GM23248 (cell line): ENCODE measurements at regions not wholly inside any gene's neighbourhood (a gene's known extent, or its start where the extent isn't known, plus 50 kb on each side); places are given as distances from the start of the nearest gene placed in this dataset.

ENCODE experiments used
- DNase-seq: peaks from one replicate; pipeline ENCODE4 v3.0.0-alpha.2; 2015
- H2AFZ ChIP-seq: fragments of 200-600 bp; sonication (generic); 2 replicates; pipeline ENCODE4 v1.6.1; 2016; ENCODE audit warnings: antibody characterized with exemption
- H3F3A ChIP-seq: fragments of 200-600 bp; sonication (generic); 2 replicates; pipeline ENCODE4 v1.6.1; 2016; ENCODE audit warnings: mild to moderate bottlenecking, antibody characterized with exemption, mixed run types; ENCODE audit not compliant: insufficient read depth
- H3K27ac ChIP-seq: fragments of 200-600 bp; sonication (generic); 2 replicates; pipeline ENCODE4 v1.5.1; 2016; ENCODE audit warnings: mild to moderate bottlenecking
- H3K27me3 ChIP-seq: fragments of 200-600 bp; sonication (generic); replicated peaks from 2 replicates; pipeline ENCODE4 v1.6.1; 2016; ENCODE audit warnings: mild to moderate bottlenecking; ENCODE audit not compliant: insufficient read depth
- H3K36me3 ChIP-seq: fragments of 200-600 bp; sonication (generic); 2 replicates; pipeline ENCODE4 v1.6.1; 2016; ENCODE audit warnings: low read depth, mild to moderate bottlenecking
- H3K4me1 ChIP-seq: fragments of 200-600 bp; sonication (generic); 2 replicates; pipeline ENCODE4 v1.6.1; 2016; ENCODE audit warnings: mild to moderate bottlenecking; ENCODE audit not compliant: insufficient read depth
- H3K4me2 ChIP-seq: fragments of 200-600 bp; sonication (generic); one replicate; pipeline ENCODE4 v1.6.1; 2016; ENCODE audit warnings: mild to moderate bottlenecking; ENCODE audit not compliant: unreplicated experiment
- H3K4me3 ChIP-seq: fragments of 200-600 bp; sonication (generic); 2 replicates; pipeline ENCODE4 v1.5.1; 2016; ENCODE audit warnings: mild to moderate bottlenecking
- H3K79me2 ChIP-seq: fragments of 200-600 bp; sonication (generic); 2 replicates; pipeline ENCODE4 v1.6.1; 2016; ENCODE audit warnings: mild to moderate bottlenecking; ENCODE audit not compliant: insufficient read depth
- H3K9ac ChIP-seq: fragments of 200-600 bp; sonication (generic); 2 replicates; pipeline ENCODE4 v1.6.1; 2016; ENCODE audit warnings: mild to moderate bottlenecking
- H3K9me2 ChIP-seq: fragments of 200-600 bp; sonication (generic); 2 replicates; pipeline ENCODE4 v1.6.1; 2016; ENCODE audit warnings: mixed run types, mild to moderate bottlenecking, moderate library complexity; ENCODE audit not compliant: insufficient read depth
- H3K9me3 ChIP-seq: fragments of 200-600 bp; sonication (generic); one replicate; pipeline ENCODE4 v1.6.1; 2017; ENCODE audit warnings: low read depth
- H4K20me1 ChIP-seq: fragments of 200-600 bp; sonication (generic); 2 replicates; pipeline ENCODE4 v1.6.0; 2016; ENCODE audit not compliant: insufficient read depth
- EZH2 ChIP-seq: fragments of 200-600 bp; sonication (generic); IDR thresholded peaks from 2 replicates; pipeline ENCODE4 v1.6.1; 2018; ENCODE audit warnings: antibody characterized with exemption, mild to moderate bottlenecking; ENCODE audit not compliant: insufficient read depth, poor library complexity, severe bottlenecking
- EZH2phosphoT487 ChIP-seq: fragments of 200-600 bp; sonication (generic); IDR thresholded peaks from 2 replicates; pipeline ENCODE4 v1.6.1; 2018; ENCODE audit warnings: antibody characterized with exemption, moderate library complexity, mild to moderate bottlenecking, low read depth; ENCODE audit not compliant: insufficient read depth
- WGBS, 2 experiments: methylation state at CpG; one replicate each; pipeline ENCODE4 v1.1.6; 2015 to 2017; ENCODE audit warnings: low lambda C conversion rate in 2 of 2, low coverage in 1 of 2; ENCODE audit errors: missing lambda C conversion rate in 2 of 2; 5-methylcytosine and 5-hydroxymethylcytosine counted together
- in situ Hi-C: fragments of 300-500 bp; cut with MboI; formaldehyde crosslinking; loops from 2 replicates; pipeline ENCODE4 v1.15.0; 2020

DNA sequence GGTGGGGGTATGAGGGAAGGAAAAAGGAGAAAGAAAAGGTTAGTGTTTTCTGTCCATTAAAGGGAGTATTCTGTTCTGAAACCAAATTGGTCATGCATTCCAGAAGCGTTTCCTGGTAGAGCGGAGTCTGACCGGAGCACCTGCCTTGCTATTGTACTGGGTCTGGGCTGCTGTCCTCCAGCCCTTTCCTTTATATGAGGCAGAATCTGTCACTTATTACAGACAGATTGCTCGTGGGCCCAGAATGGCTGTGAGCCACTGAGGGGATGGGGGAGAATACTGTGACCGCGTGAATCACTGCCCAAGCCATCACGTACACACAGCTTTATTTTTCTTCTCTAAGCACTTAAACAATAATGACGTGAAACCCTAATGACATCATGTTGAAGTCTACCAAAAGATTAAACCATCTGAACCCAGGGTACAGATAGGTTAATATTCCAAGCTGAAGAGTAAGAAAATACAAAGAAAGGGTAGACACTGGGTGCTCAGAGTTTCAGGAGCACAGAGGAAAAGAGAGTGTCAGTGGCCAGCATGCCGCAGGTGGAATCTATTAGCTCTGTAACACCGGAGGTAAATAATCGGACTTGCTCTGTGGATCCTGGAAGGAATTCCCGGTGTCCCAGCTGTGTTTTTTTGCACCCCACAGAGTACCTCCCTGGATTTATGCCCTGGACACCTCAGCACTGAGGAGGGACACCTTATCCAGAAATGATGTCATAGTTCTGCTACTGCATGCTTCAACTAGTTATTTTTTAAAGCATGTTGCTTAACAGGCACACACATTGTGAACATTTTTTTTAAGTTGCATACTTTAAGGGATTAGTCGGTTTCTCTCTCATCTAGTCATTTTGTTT lies 573.3 kb downstream of the PKHD1 start:
- Histone ChIP-seq H3K9ac (no peak overlapping the region), H3K79me2 (no peaks in the 10 kb centered on the region), H3K9me3 (no peaks in the 10 kb centered on the region), H3K4me2 (no peak overlapping the region), H3F3A (no peaks in the 10 kb centered on the region), H3K4me3 (no peak overlapping the region), H3K9me2 (no peaks in the 10 kb centered on the region), H3K36me3 (no peaks in the 10 kb centered on the region), H4K20me1 (no peaks in the 10 kb centered on the region), H3K27me3 (no peaks in the 10 kb centered on the region), H3K4me1 (no peaks in the 10 kb centered on the region), H2AFZ (no peak overlapping the region), H3K27ac (no peak overlapping the region)
- in situ Hi-C loops: no loop called here
- 26 to 34% methylated on average over 13 of the region's 13 CpGs for WGBS, 2 experiments
- TF ChIP-seq EZH2phosphoT487 (no peak), EZH2 (no peak)
- peak; percentile 9 for DNase-seq

DNA sequence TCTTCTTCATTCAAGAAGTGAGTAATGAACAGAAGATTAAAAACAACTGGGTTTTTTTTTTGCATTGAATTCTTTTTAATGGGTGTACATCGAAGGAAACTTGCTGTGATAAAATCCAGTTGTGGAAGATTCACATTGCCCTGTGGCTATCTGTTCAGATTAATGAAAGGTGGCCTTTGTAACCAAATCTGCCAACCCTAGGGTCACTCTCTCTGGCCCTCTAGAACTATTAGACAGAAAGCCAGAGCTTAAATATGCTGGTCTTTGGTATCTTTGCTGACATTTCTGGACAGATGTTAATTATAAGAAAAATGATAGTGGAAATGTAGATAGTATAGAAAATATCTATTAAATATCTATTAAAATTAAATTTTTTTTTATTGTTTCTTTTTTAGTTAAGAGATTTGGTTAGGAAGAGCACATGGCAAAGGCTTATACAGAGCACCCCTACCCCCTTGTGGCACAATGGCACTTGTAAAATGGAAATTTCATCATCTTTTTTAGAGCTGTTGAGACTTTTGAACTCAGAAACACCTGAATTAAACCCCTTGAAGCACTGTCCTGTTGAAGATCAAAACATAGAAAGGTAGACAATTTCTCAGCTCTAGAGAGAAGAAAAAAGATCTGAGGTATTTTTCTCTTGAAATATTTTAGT lies 572.5 kb downstream of the PKHD1 start:
- no peaks in the 10 kb centered on the region for H3K36me3 ChIP-seq
- TF ChIP-seq EZH2phosphoT487 (no peak), EZH2 (no peak)
- no peaks in the 10 kb centered on the region for H3K79me2 ChIP-seq
- H3K4me2 ChIP-seq: no peak overlapping the region
- in situ Hi-C loops: no loop called here
- 0 to 4% methylated on average over 1 of the region's 1 CpG for WGBS, 2 experiments
- H4K20me1 ChIP-seq: no peaks in the 10 kb centered on the region
- no peaks in the 10 kb centered on the region for H3F3A ChIP-seq
- no peak for DNase-seq
- H3K27ac ChIP-seq: no peak overlapping the region
- no peaks in the 10 kb centered on the region for H3K9me3 ChIP-seq
- no peaks in the 10 kb centered on the region for H3K27me3 ChIP-seq
- H2AFZ ChIP-seq: no peak overlapping the region
- no peaks in the 10 kb centered on the region for H3K4me1 ChIP-seq
- H3K4me3 ChIP-seq: no peak overlapping the region
- H3K9me2 ChIP-seq: no peaks in the 10 kb centered on the region
- no peak overlapping the region for H3K9ac ChIP-seq

DNA sequence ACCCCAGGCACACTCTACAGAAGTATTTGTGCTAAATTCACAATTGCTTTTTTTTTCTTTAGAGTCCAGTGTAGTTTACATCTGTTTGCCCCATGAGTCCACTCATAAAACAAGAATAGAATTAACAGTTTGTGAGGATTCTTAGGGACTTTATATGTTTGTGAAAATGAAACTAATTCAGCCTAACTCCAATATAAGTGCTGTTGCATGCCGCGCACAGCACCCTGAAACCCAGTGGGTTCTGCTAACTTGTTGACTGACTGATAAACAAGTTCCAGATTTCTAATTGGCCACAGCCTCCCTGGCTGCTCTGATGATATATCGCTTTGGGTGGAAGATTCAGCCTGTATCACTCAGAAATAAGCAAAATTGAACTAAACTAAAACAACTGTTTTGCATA lies 561.4 kb downstream of the PKHD1 start:
- Histone ChIP-seq H2AFZ (no peak overlapping the region), H3K4me3 (no peak overlapping the region), H3K9me3 (no peaks in the 10 kb centered on the region), H3K4me1 (no peaks in the 10 kb centered on the region), H3K27me3 (no peaks in the 10 kb centered on the region), H3K27ac (no peak overlapping the region), H3K9me2 (no peaks in the 10 kb centered on the region), H3F3A (no peaks in the 10 kb centered on the region), H3K36me3 (no peaks in the 10 kb centered on the region), H3K79me2 (no peaks in the 10 kb centered on the region), H3K4me2 (no peak overlapping the region), H3K9ac (no peak overlapping the region), H4K20me1 (no peaks in the 10 kb centered on the region)
- no peak for DNase-seq
- in situ Hi-C loops: no loop called here
- 54 to 65% methylated on average over 3 of the region's 3 CpGs for WGBS, 2 experiments
- TF ChIP-seq EZH2phosphoT487: no peak
- TF ChIP-seq EZH2: no peak

DNA sequence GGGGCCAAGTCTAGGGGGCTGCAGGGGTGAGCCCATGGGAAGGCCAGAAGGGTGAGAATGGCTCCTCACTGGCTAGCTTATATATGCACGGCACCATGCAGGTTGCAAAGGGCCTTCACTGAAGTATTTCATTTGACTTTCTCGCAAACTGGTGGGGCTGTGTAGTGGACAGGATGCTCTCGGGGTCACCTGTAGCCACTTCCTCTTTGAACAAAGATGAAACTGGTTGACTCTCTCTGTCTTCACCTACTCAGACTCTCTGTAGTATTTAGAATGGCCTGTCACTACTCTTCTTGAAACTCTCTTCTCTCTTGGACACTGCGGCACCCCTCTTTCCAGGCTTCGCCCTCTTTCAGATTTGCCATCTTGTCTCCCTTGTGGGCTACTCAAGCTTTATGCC lies 560.5 kb downstream of the PKHD1 start:
- no peak overlapping the region for H3K4me2 ChIP-seq
- no peaks in the 10 kb centered on the region for H4K20me1 ChIP-seq
- no peaks in the 10 kb centered on the region for H3K36me3 ChIP-seq
- no peaks in the 10 kb centered on the region for H3K79me2 ChIP-seq
- no peaks in the 10 kb centered on the region for H3K4me1 ChIP-seq
- no peaks in the 10 kb centered on the region for H3F3A ChIP-seq
- TF ChIP-seq EZH2 (no peak), EZH2phosphoT487 (no peak)
- H3K27ac ChIP-seq: no peak overlapping the region
- H3K9me3 ChIP-seq: no peaks in the 10 kb centered on the region
- H2AFZ ChIP-seq: no peak overlapping the region
- H3K4me3 ChIP-seq: no peak overlapping the region
- no peak for DNase-seq
- H3K9me2 ChIP-seq: no peaks in the 10 kb centered on the region
- 40 to 45% methylated on average over 4 to 5 of the region's 5 CpGs for WGBS, 2 experiments
- H3K9ac ChIP-seq: no peak overlapping the region
- H3K27me3 ChIP-seq: no peaks in the 10 kb centered on the region
- in situ Hi-C loops: no loop called here
